NCI-H82 (cell line): ENCODE measurements at regions not wholly inside any gene's neighbourhood (a gene's known extent, or its start where the extent isn't known, plus 50 kb on each side); places are given as distances from the start of the nearest gene placed in this dataset.
"Not testable (repeated sequence)": the region's sequence is repeated elsewhere in the genome, so short reads cannot be mapped to it uniquely, and the experiment has no call there.

Source experiments
- DNase-seq: peaks from one replicate; lab custom pipeline; 2025; lab: John Stamatoyannopoulos, UW

GRCh38 chr5:17400724-17401469 is 97.1 kb upstream of the TAF11L2 start:
- DNase-seq = peak; percentile 8

- peak; percentile 30 for DNase-seq
These were observed 96.4 kb upstream of the TAF11L2 start for GRCh38 chr5:17401470-17402288.

DNA sequence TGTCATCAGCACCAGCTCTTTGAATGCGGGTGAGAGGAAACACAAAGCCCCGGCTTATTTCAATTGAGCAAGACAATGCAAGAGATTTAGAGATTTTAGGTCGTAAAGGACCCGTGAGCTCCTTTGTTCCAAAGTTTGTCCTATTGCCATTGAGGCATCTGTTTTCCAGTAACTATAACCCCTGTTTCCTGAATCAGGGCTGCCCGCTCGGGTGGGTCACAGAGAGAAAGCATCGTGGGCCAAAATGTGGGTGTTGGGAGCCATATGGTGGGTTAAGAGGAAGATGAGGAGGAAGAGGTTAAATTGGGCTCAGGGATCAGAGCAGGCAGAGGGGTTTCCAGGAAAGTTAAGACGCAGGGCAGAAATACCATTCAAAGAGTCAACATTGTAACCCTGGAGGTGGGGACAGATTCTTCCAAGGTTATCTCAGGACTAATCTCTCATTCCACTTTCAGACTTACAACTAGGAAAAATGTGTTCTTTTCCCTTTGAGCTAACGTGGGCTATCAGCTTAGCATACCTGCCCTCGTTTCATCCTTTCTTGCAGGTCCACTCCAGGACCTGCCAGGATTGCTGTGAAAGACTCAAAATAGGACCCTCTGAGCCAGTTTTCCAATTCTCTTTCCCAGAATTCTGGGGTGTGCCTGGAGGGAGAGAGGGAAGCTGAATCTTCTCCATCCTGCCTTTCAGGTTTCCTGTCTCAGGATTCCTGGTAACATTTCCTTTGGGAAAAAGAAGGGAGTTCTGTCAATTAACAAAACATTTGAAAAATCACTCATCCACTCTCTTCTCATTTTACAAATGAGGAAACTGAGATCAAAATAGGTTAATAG is 95.5 kb upstream of the TAF11L2 start:
- peak; percentile 21 for DNase-seq

- DNase-seq = no peak
These were observed 94.1 kb upstream of the TAF11L2 start for GRCh38 chr5:17403695-17404490.

- DNase-seq = no peak
These were observed 92.1 kb upstream of the TAF11L2 start for GRCh38 chr5:17405976-17406375.

DNA sequence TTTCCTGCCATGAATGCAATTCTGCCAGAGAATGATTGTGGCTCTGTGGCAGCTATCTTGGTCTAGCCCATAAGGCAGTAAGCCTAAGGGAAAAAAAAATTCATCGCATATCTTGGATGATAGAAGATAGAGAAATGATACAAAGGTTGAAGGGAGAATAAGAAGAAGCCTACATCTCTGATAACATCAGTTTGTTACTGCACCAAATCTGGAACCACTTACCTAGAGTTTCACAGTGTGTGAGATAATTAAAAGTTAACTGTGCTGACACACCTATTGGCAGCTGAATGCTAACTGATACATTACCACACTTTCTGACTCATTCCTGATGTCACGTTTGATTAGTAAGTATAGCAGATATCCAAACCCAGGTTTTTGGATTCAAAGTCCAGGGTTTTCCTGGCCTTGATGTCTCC is 91.6 kb upstream of the TAF11L2 start:
- DNase-seq = no peak

DNA sequence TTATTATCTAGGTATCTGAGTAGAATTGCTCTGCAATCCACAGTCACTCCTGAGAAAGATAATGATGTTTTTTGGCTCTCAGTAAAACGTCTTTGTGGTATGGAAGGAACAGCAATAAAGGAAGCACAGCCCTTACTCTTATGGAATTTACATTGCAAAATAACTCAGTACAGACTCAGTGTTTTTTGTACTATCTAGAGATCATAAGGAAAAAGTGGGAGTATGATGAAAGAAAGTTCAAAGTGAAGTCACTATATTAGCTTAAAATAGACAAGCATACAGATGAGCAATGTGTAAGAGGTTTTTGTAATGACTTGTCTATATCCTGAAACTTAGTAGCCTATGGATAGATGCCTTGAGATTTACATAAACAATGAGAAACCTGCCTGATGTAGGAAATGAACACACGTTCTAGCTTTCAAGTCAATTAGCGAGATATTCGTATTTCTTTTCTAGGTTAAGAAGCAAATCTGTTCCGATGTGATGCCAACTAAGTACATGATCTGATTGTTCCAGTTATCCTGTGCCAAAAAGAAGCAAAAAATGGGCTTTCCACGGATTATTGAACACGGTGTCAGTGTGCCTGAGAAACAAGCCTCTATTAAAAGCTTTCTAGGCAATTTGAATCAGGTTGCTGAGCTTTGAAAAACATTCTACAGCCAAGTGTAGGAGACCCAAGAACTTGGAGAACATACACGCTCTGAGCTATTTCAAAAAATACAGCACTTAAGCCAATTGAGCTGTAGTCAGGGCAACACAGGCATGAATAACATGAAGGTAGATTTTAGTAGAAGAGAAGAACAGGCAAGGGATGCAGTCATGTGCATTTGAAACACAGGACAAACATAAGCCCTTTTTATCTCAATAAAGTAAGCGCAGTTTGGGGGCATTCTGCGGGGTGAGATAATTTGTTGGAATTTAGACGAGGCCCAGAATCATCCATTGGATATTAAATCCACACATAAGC is 86.3 kb upstream of the TAF11L2 start:
- peak; percentile 21 for DNase-seq

GRCh38 chr5:17412760-17413671 is 85.0 kb upstream of the TAF11L2 start:
- DNase-seq = peak; percentile 79

- no peak for DNase-seq
These were observed 84.3 kb upstream of the TAF11L2 start for GRCh38 chr5:17413691-17414090.

GRCh38 chr5:17415321-17415758 is 82.7 kb upstream of the TAF11L2 start:
- peak; percentile 91 for DNase-seq

- DNase-seq = not testable (repeated sequence)
These were observed 81.7 kb upstream of the TAF11L2 start for GRCh38 chr5:17416374-17416773.

- no peak for DNase-seq
These were observed 73.4 kb upstream of the TAF11L2 start for GRCh38 chr5:17424674-17425073.

DNA sequence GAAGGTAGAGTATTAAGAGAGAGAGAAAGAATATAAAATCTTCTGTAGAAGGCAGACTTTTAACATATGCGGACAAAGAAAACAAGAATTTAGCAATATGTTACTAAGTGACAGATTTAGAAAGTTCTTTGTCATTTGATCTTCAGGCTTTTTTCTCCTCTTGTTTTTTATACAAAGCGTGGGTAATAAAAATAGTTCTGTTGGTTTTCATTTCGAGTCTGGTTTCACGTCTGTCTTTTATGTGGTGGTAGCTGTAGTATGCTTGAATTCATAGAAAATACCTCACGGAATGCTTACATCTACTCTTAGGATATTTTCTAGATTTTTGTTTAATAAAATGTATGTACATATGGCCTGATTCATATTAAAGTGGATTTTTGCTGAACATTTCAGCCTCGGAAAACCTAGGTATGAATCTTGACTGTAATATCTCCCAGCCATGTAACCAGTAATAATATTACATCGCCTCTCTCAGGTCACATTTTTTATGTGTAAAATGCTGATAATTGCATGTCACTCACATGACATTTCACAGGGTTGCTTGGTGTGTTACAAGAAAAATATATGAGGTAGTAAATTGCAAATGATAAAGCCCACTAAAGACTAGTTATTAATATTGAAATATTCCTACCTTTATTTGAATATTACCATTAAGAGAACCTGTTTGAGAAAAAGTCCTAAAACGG is 72.5 kb upstream of the TAF11L2 start:
- DNase-seq = no peak

DNA sequence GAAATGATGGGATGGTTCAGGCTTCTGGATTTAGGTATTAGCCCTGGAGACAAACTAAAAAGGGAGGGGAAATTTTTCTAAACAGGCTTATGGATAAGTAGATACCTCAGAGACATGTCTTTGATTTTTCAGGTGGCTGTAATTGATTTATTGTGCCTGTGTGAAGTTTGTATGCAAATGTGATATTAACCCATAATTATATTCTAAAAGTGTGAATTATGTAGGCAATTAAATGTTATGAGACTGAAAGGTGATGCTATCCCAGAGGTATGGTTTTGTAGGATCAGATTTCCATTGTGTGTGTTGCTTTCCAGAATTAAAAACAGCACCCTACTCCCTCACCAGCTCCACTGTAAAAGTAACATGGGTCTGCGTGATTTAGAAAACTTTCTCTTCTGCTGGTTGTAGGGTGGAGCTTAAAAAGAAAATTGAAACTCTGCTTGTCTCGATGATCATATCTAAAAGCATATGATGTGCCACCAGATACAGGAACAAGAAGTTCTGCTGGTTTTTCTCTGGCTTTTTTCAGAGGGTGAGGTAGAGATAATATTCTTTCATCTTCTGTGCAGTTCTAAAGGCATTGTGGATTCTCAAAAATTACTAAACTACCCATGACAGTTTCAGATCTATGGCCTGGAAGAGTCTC is 71.8 kb upstream of the TAF11L2 start:
- no peak for DNase-seq

- DNase-seq = no peak
These were observed 69.7 kb upstream of the TAF11L2 start for GRCh38 chr5:17428176-17428800.

DNA sequence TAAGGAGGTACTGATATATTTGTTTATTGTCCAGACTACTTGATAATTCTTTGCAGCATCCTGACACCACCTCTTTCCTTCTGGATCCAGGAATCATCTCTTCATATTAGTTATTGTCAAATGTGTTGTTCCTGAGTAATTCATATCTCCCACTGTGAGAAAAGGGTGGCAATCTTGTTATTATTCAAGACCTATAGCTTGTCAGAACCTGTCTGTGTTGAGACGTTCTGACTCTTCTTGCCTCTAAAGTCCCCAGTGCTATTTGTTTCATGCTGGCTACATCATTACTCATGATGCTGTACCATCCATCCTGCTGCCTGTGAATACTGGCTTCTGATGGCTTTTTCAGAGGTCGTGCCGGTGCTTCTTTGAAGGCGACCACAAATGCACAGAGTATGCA is 68.7 kb upstream of the TAF11L2 start:
- no peak for DNase-seq

DNA sequence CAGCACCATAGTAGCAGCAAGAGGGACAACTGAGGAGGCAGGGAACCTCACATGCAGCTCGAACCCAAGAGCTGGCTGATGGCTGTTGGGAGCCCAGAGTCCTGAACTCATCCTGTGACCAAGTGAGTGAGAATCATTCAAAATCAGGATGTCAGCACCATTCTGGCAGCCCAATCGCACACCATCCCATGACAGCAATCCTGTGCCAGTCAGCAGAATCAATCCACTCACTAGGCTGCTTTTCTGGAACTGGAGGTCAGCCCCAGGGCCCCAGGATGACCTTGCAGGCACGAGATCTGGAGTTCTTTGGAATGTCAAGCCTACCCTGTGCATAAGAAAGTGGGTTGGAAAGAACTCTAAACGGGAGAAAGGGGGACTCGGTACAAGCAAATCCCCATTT is 67.8 kb upstream of the TAF11L2 start:
- DNase-seq = no peak
